ENCODE measurements at regions not wholly inside any gene's neighbourhood (a gene's known extent, or its start where the extent isn't known, plus 50 kb on each side); places are given as distances from the start of the nearest gene placed in this dataset.

DNA sequence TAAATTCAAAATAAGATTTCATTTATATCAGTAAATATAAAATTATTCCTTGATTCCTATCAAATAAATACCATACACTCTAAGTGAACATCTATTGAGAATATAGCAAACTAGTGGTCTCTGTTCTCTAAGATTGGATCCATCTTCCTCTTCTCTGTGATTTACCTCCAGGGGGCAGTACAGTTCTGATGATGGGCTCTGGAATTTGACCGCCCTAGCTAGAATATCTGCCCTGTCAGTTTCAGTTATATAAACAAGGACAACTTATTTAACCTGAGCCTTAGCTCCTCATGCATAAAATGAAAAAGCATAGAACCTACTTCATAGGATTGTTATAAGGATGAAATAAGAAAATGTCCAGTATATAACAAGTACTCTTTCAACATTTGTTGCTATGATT is 171.1 kb upstream of the CCDC54 start:
- H3K27me3 ChIP-seq (ENCODE audit: control insufficient read depth, insufficient read depth, low read length) = no peaks in the 10 kb centered on the region
- peaks cover 23% of the 10 kb centered on the region for H3K4me1 ChIP-seq
- H3K36me3 ChIP-seq (ENCODE audit: control insufficient read depth, insufficient read depth, low read length) = no peaks in the 10 kb centered on the region
- no peak overlapping the region for H3K4me3 ChIP-seq (ENCODE audit: low read depth, low read length)
- no peak overlapping the region for H3K4me2 ChIP-seq (ENCODE audit: low read length)
- peaks cover 20% of the 10 kb centered on the region for H3K79me2 ChIP-seq
- no peaks in the 10 kb centered on the region for H3K9me3 ChIP-seq (ENCODE audit: control insufficient read depth, low read length)
- H3K9ac ChIP-seq = no peak overlapping the region
- TF ChIP-seq, protein P1, sequence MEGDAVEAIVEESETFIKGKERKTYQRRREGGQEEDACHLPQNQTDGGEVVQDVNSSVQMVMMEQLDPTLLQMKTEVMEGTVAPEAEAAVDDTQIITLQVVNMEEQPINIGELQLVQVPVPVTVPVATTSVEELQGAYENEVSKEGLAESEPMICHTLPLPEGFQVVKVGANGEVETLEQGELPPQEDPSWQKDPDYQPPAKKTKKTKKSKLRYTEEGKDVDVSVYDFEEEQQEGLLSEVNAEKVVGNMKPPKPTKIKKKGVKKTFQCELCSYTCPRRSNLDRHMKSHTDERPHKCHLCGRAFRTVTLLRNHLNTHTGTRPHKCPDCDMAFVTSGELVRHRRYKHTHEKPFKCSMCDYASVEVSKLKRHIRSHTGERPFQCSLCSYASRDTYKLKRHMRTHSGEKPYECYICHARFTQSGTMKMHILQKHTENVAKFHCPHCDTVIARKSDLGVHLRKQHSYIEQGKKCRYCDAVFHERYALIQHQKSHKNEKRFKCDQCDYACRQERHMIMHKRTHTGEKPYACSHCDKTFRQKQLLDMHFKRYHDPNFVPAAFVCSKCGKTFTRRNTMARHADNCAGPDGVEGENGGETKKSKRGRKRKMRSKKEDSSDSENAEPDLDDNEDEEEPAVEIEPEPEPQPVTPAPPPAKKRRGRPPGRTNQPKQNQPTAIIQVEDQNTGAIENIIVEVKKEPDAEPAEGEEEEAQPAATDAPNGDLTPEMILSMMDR (IDR thresholded peaks at IDR 0.05) = peak; percentile 63
- H3K27ac ChIP-seq = no peak overlapping the region
- H2AFZ ChIP-seq = no peak overlapping the region

DNA sequence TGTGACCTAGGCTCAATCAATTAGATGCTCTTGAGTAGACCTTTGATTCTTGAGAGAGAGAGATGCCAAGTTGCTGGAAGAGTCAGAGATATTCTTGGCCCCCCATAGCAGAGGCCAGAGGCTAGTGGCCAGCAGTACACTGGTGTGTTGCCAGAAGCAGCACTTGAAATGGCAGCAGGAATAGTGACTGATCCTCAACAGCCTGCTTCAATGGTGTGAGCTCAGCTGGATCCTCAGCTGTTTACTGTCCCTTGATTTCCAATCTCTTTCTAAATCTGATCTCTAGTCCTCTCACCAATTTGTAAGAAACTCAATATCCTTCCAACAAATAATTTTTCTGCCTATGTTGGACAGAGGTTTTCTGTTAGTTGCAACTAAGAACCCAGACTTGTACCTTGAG is 170.3 kb upstream of the CCDC54 start:
- Histone ChIP-seq H3K36me3 (ENCODE audit: control insufficient read depth, insufficient read depth, low read length) (no peaks in the 10 kb centered on the region), H3K27ac (peak overlapping the region; percentile 10), H3K4me2 (ENCODE audit: low read length) (no peak overlapping the region), H3K9ac (no peak overlapping the region), H3K4me3 (ENCODE audit: low read depth, low read length) (no peak overlapping the region), H3K27me3 (ENCODE audit: control insufficient read depth, insufficient read depth, low read length) (no peaks in the 10 kb centered on the region), H3K4me1 (peaks cover 23% of the 10 kb centered on the region), H2AFZ (no peak overlapping the region), H3K9me3 (ENCODE audit: control insufficient read depth, low read length) (no peaks in the 10 kb centered on the region), H3K79me2 (peaks cover 18% of the 10 kb centered on the region)
- TF ChIP-seq, protein P1 (IDR thresholded peaks at IDR 0.05) = no peak

DNA sequence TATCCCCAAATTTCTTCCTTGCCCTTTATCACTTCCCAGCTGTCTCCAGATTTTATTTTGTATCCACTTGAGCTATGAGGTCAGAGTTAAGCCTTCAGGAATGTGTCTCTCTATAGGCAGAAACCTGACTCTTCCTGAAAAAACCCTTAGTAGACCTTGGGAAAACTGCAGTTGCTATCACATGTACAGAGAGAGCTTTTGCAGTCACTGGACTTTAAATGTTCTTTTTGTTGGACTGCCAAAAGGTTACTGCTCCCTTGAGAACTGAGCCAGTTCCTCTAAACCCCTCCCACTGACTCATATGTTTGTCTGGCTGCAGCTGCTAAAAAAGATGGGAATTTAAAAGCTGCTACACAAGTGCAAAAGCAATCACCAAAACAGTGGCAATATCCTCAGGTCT is 169.1 kb upstream of the CCDC54 start:
- no peak overlapping the region for H2AFZ ChIP-seq
- peaks cover 19% of the 10 kb centered on the region for H3K4me1 ChIP-seq
- H3K79me2 ChIP-seq = peaks cover 7% of the 10 kb centered on the region
- no peak overlapping the region for H3K4me2 ChIP-seq (ENCODE audit: low read length)
- H3K4me3 ChIP-seq (ENCODE audit: low read depth, low read length) = no peak overlapping the region
- no peaks in the 10 kb centered on the region for H3K36me3 ChIP-seq (ENCODE audit: control insufficient read depth, insufficient read depth, low read length)
- H3K9me3 ChIP-seq (ENCODE audit: control insufficient read depth, low read length) = no peaks in the 10 kb centered on the region
- no peak overlapping the region for H3K9ac ChIP-seq
- no peaks in the 10 kb centered on the region for H3K27me3 ChIP-seq (ENCODE audit: control insufficient read depth, insufficient read depth, low read length)
- H3K27ac ChIP-seq = peak overlapping the region; percentile 59
- TF ChIP-seq, protein P1 (IDR thresholded peaks at IDR 0.05) = no peak

DNA sequence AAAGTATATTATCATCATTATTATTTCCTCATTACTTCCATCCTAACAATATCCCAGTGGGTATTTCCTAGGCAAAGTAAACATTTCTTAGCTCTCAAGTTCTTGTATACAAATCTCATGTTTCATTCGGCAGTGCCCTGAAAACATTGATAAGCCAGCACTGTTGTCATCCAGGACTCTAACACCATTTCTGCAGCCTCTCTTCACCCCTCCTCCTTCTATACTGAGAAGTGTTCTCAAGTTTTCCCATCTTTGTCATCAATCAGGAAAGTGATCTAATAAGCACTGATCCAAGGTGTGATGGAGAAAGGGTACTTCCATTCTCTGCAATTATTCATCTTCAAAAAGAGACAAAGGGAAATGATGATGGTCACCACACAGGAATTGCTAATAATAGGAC is 168.4 kb upstream of the CCDC54 start:
- TF ChIP-seq, protein P1 (IDR thresholded peaks at IDR 0.05) = no peak
- Histone ChIP-seq H3K79me2 (peaks cover 3% of the 10 kb centered on the region), H3K9me3 (ENCODE audit: control insufficient read depth, low read length) (no peaks in the 10 kb centered on the region), H3K36me3 (ENCODE audit: control insufficient read depth, insufficient read depth, low read length) (no peaks in the 10 kb centered on the region), H3K27me3 (ENCODE audit: control insufficient read depth, insufficient read depth, low read length) (no peaks in the 10 kb centered on the region), H3K4me3 (ENCODE audit: low read depth, low read length) (no peak overlapping the region), H3K27ac (peak overlapping the region; percentile 59), H3K9ac (no peak overlapping the region), H3K4me2 (ENCODE audit: low read length) (no peak overlapping the region), H2AFZ (no peak overlapping the region), H3K4me1 (peaks cover 19% of the 10 kb centered on the region)

DNA sequence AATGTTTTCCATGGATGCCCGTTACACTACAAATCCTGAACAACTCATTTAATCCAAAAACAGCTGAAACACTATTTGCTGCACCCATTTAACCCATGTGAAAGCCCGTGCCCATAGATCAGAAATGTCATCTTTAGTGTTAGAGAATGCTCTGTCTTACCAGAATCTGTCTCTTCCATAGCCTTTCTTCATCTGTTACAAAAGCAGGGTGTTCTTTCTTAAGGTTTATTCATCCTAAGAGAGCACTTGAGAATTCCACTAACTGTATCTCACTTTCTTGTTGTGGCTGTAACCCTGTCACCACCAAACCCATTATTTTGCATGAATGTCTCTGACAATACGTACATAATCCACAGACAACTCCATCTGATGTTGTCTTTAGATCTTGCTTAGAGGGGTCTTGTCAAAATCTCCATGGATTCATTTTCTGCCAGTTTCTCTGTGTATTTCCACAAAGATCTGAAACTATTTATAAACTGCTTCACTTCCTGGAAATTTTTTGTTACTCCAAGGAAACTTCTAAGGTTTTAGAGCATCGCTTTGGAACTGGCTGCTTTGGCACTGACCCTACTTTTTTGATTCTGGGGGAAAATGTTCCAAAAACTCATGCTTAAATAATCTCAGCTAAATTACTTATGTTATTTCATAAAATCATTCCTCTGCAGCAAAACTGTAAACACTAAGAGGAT is 167.8 kb upstream of the CCDC54 start:
- H3K4me3 ChIP-seq (ENCODE audit: low read depth, low read length) = no peak overlapping the region
- TF ChIP-seq, protein P1 (IDR thresholded peaks at IDR 0.05) = no peak
- H3K27me3 ChIP-seq (ENCODE audit: control insufficient read depth, insufficient read depth, low read length) = no peaks in the 10 kb centered on the region
- H3K36me3 ChIP-seq (ENCODE audit: control insufficient read depth, insufficient read depth, low read length) = no peaks in the 10 kb centered on the region
- H3K4me1 ChIP-seq = peaks cover 19% of the 10 kb centered on the region
- no peak overlapping the region for H2AFZ ChIP-seq
- H3K9ac ChIP-seq = no peak overlapping the region
- no peaks in the 10 kb centered on the region for H3K9me3 ChIP-seq (ENCODE audit: control insufficient read depth, low read length)
- no peak overlapping the region for H3K4me2 ChIP-seq (ENCODE audit: low read length)
- H3K27ac ChIP-seq = peak overlapping the region; percentile 59
- H3K79me2 ChIP-seq = peaks cover 2% of the 10 kb centered on the region

All from parathyroid adenoma (tissue), 2 donors.